ENCODE measurements at regions not wholly inside any gene's neighbourhood (a gene's known extent, or its start where the extent isn't known, plus 50 kb on each side); places are given as distances from the start of the nearest gene placed in this dataset.
A peak's percentile ranks its signal among the peaks of the same experiment; 100 is the strongest.

- no peaks in the 10 kb centered on the region for H3K36me3 ChIP-seq (replicated peaks; ENCODE audit: control insufficient read depth, insufficient read depth, low read length)
- no peak for DNase-seq
- H3K27me3 ChIP-seq (ENCODE audit: control insufficient read depth, insufficient read depth, low read length), result no peaks in the 10 kb centered on the region
- no peak overlapping the region for H3K4me3 ChIP-seq (ENCODE audit: insufficient read depth, low read depth, low read length)
These were observed 564.2 kb downstream of the NR2F2 start for GRCh38 chr15:96894659-96895058.

- H3K4me3 ChIP-seq (ENCODE audit: insufficient read depth, low read depth, low read length), result no peak overlapping the region
- no peak for DNase-seq
- H3K36me3 ChIP-seq (replicated peaks; ENCODE audit: control insufficient read depth, insufficient read depth, low read length), result no peaks in the 10 kb centered on the region
- no peaks in the 10 kb centered on the region for H3K27me3 ChIP-seq (ENCODE audit: control insufficient read depth, insufficient read depth, low read length)
These were observed 566.3 kb downstream of the NR2F2 start for GRCh38 chr15:96896766-96897165.

DNA sequence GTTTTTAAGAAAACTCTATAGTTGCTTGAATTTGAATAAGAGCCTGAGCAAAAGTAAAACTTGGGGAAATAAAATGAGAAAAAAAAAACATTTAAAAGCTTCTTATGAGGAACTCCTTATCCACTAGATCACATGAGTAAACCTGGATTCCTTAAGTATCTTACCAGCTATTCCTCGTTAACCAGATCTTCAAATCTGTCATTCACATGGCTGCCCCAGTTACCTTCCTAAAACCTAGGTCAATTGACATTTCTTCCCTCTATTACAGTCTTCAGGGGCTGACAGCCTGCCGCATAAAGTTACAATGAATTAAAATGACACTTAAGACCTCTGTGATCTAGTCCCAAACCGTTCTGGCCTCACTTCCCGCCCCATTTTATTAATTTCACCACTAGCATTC is 583.6 kb downstream of the NR2F2 start:
- Histone ChIP-seq H3K36me3 (replicated peaks; ENCODE audit: control insufficient read depth, insufficient read depth, low read length) (no peaks in the 10 kb centered on the region), H3K27me3 (ENCODE audit: control insufficient read depth, insufficient read depth, low read length) (no peaks in the 10 kb centered on the region), H3K4me3 (ENCODE audit: insufficient read depth, low read depth, low read length) (no peak overlapping the region)
- no peak for DNase-seq

DNA sequence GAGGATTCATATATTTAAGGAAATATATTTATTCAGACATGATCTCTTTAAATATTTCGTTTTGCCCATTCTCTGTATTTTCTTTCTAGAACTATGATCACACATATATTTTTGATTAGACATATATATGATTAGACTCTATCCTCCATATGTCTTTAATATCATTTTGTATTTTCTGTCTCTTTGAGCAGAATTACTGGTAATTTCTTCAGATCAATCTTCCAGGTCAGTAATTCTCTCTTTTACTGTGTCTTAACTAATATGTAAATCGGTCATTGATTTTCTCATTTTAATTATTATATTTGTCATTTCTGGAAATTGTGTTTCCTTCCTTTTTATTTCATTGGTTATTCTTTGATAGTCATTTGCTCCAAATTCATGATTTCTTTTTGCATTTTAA is 586.2 kb downstream of the NR2F2 start:
- no peak for DNase-seq
- Histone ChIP-seq H3K27me3 (ENCODE audit: control insufficient read depth, insufficient read depth, low read length) (no peaks in the 10 kb centered on the region), H3K4me3 (ENCODE audit: insufficient read depth, low read depth, low read length) (no peak overlapping the region), H3K36me3 (replicated peaks; ENCODE audit: control insufficient read depth, insufficient read depth, low read length) (no peaks in the 10 kb centered on the region)

DNA sequence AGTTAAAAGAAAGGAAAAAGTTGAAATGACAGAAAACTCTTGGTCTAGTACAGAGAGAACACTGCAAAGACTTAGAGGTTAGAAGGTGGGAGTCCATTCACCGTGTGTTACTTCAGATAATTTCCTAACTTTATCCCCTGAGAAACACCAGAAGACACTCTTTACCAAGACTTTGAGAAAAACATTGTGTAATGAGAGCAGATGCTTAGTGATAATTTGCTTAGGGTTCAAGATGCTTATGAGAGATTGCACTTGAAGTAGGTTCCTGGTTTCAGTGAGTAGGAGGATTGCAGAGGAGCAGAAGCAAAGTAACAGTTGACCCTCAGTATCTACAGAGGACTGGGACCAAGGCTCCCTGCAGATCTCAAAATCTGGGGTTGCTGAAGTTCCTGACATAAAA is 594.1 kb downstream of the NR2F2 start:
- H3K36me3 ChIP-seq (replicated peaks; ENCODE audit: control insufficient read depth, insufficient read depth, low read length), result no peaks in the 10 kb centered on the region
- H3K27me3 ChIP-seq (ENCODE audit: control insufficient read depth, insufficient read depth, low read length), result no peaks in the 10 kb centered on the region
- H3K4me3 ChIP-seq (ENCODE audit: insufficient read depth, low read depth, low read length), result no peak overlapping the region
- DNase-seq, result no peak

GRCh38 chr15:96947296-96948229 is 617.1 kb downstream of the NR2F2 start:
- DNase-seq, result peak; percentile 77
- Histone ChIP-seq H3K27me3 (ENCODE audit: control insufficient read depth, insufficient read depth, low read length) (peaks cover 13% of the 10 kb centered on the region), H3K4me3 (ENCODE audit: insufficient read depth, low read depth, low read length) (peak overlapping the region; percentile 29), H3K36me3 (replicated peaks; ENCODE audit: control insufficient read depth, insufficient read depth, low read length) (no peaks in the 10 kb centered on the region)

DNA sequence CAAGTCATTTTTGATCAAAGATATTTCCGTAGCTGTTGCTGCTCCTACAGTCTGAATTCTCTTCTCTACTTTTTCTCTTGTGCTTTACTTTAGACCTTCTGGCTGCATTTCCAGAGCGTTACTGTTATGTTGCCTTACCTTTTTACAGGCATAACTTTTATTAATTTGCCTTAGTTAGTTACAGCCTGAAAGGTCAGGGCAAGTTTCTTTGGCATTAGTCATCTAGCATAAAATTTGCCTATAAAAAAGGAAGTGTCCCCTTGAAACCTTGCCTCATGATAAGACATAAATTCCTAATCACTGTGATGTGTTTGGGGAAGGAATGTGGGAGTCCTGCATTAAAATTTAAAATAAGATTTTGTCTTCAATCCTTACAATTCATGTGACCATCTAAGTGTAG is 618.5 kb downstream of the NR2F2 start:
- H3K27me3 ChIP-seq (ENCODE audit: control insufficient read depth, insufficient read depth, low read length), result peaks cover 13% of the 10 kb centered on the region
- no peak for DNase-seq
- H3K36me3 ChIP-seq (replicated peaks; ENCODE audit: control insufficient read depth, insufficient read depth, low read length), result no peaks in the 10 kb centered on the region

DNA sequence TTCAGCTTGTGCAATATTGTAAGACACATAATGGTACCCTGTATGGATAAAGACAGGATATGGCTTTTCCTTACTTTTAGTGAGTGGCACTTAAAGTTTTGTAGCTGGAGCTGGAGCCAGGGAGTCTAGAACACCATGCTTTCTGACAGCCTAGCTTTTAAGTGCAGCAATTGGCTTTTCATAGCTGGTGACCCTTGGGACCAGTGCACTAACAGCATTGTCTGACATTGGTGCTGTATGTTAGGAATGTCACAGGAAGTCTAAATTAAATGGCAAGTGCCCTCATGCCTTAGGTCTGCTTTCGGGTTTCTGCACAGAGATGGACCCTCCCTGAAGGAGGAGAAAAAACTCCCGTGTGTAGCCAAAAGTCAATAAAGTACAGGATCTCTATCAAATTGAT is 628.2 kb downstream of the NR2F2 start:
- Histone ChIP-seq H3K27me3 (ENCODE audit: control insufficient read depth, insufficient read depth, low read length) (no peaks in the 10 kb centered on the region), H3K4me3 (ENCODE audit: insufficient read depth, low read depth, low read length) (no peak overlapping the region), H3K36me3 (replicated peaks; ENCODE audit: control insufficient read depth, insufficient read depth, low read length) (no peaks in the 10 kb centered on the region)
- DNase-seq, result no peak

More for the DNA sequence above, 618.5 kb downstream of the NR2F2 start:
- no peak overlapping the region for H3K4me3 ChIP-seq (ENCODE audit: insufficient read depth, low read depth, low read length)

- H3K27me3 ChIP-seq (ENCODE audit: control insufficient read depth, insufficient read depth, low read length), result no peaks in the 10 kb centered on the region
- H3K4me3 ChIP-seq (ENCODE audit: insufficient read depth, low read depth, low read length), result no peak overlapping the region
- no peak for DNase-seq
- no peaks in the 10 kb centered on the region for H3K36me3 ChIP-seq (replicated peaks; ENCODE audit: control insufficient read depth, insufficient read depth, low read length)
These were observed 629.0 kb downstream of the NR2F2 start for GRCh38 chr15:96959501-96959900.

- no peak for DNase-seq
- no peak overlapping the region for H3K4me3 ChIP-seq (ENCODE audit: insufficient read depth, low read depth, low read length)
- H3K36me3 ChIP-seq (replicated peaks; ENCODE audit: control insufficient read depth, insufficient read depth, low read length), result no peaks in the 10 kb centered on the region
- H3K27me3 ChIP-seq (ENCODE audit: control insufficient read depth, insufficient read depth, low read length), result no peaks in the 10 kb centered on the region
These were observed 630.4 kb downstream of the NR2F2 start for GRCh38 chr15:96960711-96961480.

- DNase-seq, result no peak
- Histone ChIP-seq H3K4me3 (ENCODE audit: insufficient read depth, low read depth, low read length) (no peak overlapping the region), H3K27me3 (ENCODE audit: control insufficient read depth, insufficient read depth, low read length) (no peaks in the 10 kb centered on the region), H3K36me3 (replicated peaks; ENCODE audit: control insufficient read depth, insufficient read depth, low read length) (no peaks in the 10 kb centered on the region)
These were observed 636.1 kb downstream of the NR2F2 start for GRCh38 chr15:96966554-96966953.

- Histone ChIP-seq H3K27me3 (ENCODE audit: control insufficient read depth, insufficient read depth, low read length) (no peaks in the 10 kb centered on the region), H3K36me3 (replicated peaks; ENCODE audit: control insufficient read depth, insufficient read depth, low read length) (no peaks in the 10 kb centered on the region), H3K4me3 (ENCODE audit: insufficient read depth, low read depth, low read length) (no peak overlapping the region)
- no peak for DNase-seq
These were observed 639.5 kb downstream of the NR2F2 start for GRCh38 chr15:96969732-96970710.

- no peak for DNase-seq
- Histone ChIP-seq H3K36me3 (replicated peaks; ENCODE audit: control insufficient read depth, insufficient read depth, low read length) (no peaks in the 10 kb centered on the region), H3K4me3 (ENCODE audit: insufficient read depth, low read depth, low read length) (no peak overlapping the region), H3K27me3 (ENCODE audit: control insufficient read depth, insufficient read depth, low read length) (no peaks in the 10 kb centered on the region)
These were observed 641.7 kb downstream of the NR2F2 start for GRCh38 chr15:96972201-96972600.

- no peaks in the 10 kb centered on the region for H3K27me3 ChIP-seq (ENCODE audit: control insufficient read depth, insufficient read depth, low read length)
- DNase-seq, result no peak
- H3K36me3 ChIP-seq (replicated peaks; ENCODE audit: control insufficient read depth, insufficient read depth, low read length), result no peaks in the 10 kb centered on the region
- no peak overlapping the region for H3K4me3 ChIP-seq (ENCODE audit: insufficient read depth, low read depth, low read length)
These were observed 644.3 kb downstream of the NR2F2 start for GRCh38 chr15:96974761-96975160.

Data from H7 (cell line).